Testis (tissue), 2 donors: ENCODE measurements at regions not wholly inside any gene's neighbourhood (a gene's known extent, or its start where the extent isn't known, plus 50 kb on each side); places are given as distances from the start of the nearest gene placed in this dataset.

Experiments
- POLR2A ChIP-seq: fragments of 450-650 bp; IDR thresholded peaks from one replicate; pipeline ENCODE4 v1.6.1; 2017; ENCODE audit warnings: antibody characterized with exemption, mild to moderate bottlenecking, moderate library complexity
- TF ChIP-seq, protein P1 (sequence below), 3 experiments: fragments of 450-650 bp in 2 of 3; fragments of 200-600 bp in 1 of 3; sonication (generic) in 1 of 3; IDR thresholded peaks; one replicate each; pipeline ENCODE4 v1.5.1; 2016 to 2019; ENCODE audit warnings: antibody characterized with exemption in 3 of 3, mild to moderate bottlenecking in 2 of 3, moderate library complexity in 1 of 3

DNA sequence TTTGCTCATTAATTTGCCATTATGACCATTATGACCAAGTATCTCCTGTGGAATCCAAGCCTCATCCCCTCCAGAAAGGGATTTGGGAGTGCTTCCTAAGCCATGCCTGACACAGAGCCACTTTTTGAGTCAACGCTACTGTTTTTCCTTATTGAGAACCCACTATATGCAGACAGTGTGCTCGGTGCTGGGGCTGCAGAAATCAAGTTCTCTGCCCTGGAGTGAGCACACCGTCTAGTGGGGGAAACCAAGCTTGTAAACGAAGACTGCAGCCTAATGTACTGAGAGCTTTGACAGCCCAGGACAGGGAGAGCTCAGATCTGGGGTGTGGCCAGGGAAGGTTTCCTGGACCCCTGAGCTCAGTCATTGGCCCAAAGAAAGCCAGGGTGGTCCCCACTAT lies 111.0 kb downstream of the ENGASE start:
- TF ChIP-seq, protein P1, sequence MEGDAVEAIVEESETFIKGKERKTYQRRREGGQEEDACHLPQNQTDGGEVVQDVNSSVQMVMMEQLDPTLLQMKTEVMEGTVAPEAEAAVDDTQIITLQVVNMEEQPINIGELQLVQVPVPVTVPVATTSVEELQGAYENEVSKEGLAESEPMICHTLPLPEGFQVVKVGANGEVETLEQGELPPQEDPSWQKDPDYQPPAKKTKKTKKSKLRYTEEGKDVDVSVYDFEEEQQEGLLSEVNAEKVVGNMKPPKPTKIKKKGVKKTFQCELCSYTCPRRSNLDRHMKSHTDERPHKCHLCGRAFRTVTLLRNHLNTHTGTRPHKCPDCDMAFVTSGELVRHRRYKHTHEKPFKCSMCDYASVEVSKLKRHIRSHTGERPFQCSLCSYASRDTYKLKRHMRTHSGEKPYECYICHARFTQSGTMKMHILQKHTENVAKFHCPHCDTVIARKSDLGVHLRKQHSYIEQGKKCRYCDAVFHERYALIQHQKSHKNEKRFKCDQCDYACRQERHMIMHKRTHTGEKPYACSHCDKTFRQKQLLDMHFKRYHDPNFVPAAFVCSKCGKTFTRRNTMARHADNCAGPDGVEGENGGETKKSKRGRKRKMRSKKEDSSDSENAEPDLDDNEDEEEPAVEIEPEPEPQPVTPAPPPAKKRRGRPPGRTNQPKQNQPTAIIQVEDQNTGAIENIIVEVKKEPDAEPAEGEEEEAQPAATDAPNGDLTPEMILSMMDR (IDR thresholded peaks at IDR 0.05), result no peak
- no peak for TF ChIP-seq POLR2A
